MM.1S (cell line): ENCODE measurements at regions not wholly inside any gene's neighbourhood (a gene's known extent, or its start where the extent isn't known, plus 50 kb on each side); places are given as distances from the start of the nearest gene placed in this dataset.

Experiments
- DNase-seq: peaks from one replicate; pipeline ENCODE4 v3.0.0-alpha.2; 2015
- H2AFZ ChIP-seq: fragments of 300-600 bp; sonication (generic); 2 replicates; pipeline ENCODE4 v1.6.0; 2016; ENCODE audit warnings: antibody characterized with exemption, low read length
- H3F3A ChIP-seq: fragments of 300-600 bp; sonication (generic); 2 replicates; pipeline ENCODE4 v1.6.1; 2016; ENCODE audit warnings: mild to moderate bottlenecking, antibody characterized with exemption, low read length, moderate library complexity, mixed read lengths; ENCODE audit not compliant: insufficient read depth
- H3K27ac ChIP-seq: fragments of 300-600 bp; sonication (generic); 2 replicates; pipeline ENCODE4 v1.5.1; 2016; ENCODE audit warnings: mild to moderate bottlenecking, low read length
- H3K27me3 ChIP-seq: fragments of 300-600 bp; sonication (generic); replicated peaks from 2 replicates; pipeline ENCODE4 v1.6.0; 2016; ENCODE audit warnings: low read length; ENCODE audit not compliant: insufficient read depth
- H3K36me3 ChIP-seq: fragments of 300-600 bp; sonication (generic); replicated peaks from 2 replicates; pipeline ENCODE4 v1.6.1; 2016; ENCODE audit warnings: mild to moderate bottlenecking, low read length, mixed read lengths; ENCODE audit not compliant: insufficient read depth
- H3K4me1 ChIP-seq: fragments of 300-600 bp; sonication (generic); 2 replicates; pipeline ENCODE4 v1.6.1; 2016; ENCODE audit warnings: low read length, mixed read lengths
- H3K4me2 ChIP-seq: fragments of 300-600 bp; sonication (generic); 2 replicates; pipeline ENCODE4 v1.6.0; 2016; ENCODE audit warnings: low read depth, low read length
- H3K4me3 ChIP-seq: fragments of 300-600 bp; sonication (generic); 2 replicates; pipeline ENCODE4 v1.5.1; 2016; ENCODE audit warnings: low read length, mixed read lengths
- H3K79me2 ChIP-seq: fragments of 300-600 bp; sonication (generic); 2 replicates; pipeline ENCODE4 v1.6.1; 2016; ENCODE audit warnings: mixed run types, low read length, mixed read lengths
- H3K9ac ChIP-seq: fragments of 300-600 bp; sonication (generic); 2 replicates; pipeline ENCODE4 v1.6.1; 2016; ENCODE audit warnings: low read length, mixed read lengths
- H3K9me2 ChIP-seq: fragments of 300-600 bp; sonication (generic); replicated peaks from 2 replicates; pipeline ENCODE4 v1.6.1; 2016; ENCODE audit warnings: mild to moderate bottlenecking, low read length, mixed read lengths; ENCODE audit not compliant: insufficient read depth
- H3K9me3 ChIP-seq: fragments of 300-600 bp; sonication (generic); replicated peaks from 2 replicates; pipeline ENCODE4 v1.6.1; 2016; ENCODE audit warnings: mild to moderate bottlenecking, low read length, mixed read lengths; ENCODE audit not compliant: insufficient read depth
- H4K20me1 ChIP-seq: fragments of 300-600 bp; sonication (generic); 2 replicates; pipeline ENCODE4 v1.6.1; 2016; ENCODE audit warnings: mild to moderate bottlenecking, low read length, moderate library complexity, mixed read lengths; ENCODE audit not compliant: insufficient read depth
- CTCF ChIP-seq: fragments of 300-600 bp; sonication (generic); IDR thresholded peaks from 2 replicates; pipeline ENCODE4 v1.5.1; 2016; ENCODE audit warnings: antibody characterized with exemption, low read length, mixed read lengths
- EZH2 ChIP-seq: fragments of 300-600 bp; sonication (generic); optimal IDR thresholded peaks from 2 replicates; pipeline ENCODE3; 2017; ENCODE audit warnings: low read depth, mild to moderate bottlenecking, antibody characterized with exemption, low read length, mixed read lengths
- EZH2phosphoT487 ChIP-seq: fragments of 300-600 bp; sonication (generic); IDR thresholded peaks from 2 replicates; pipeline ENCODE4 v1.6.1; 2018; ENCODE audit warnings: antibody characterized with exemption, low read length

DNA sequence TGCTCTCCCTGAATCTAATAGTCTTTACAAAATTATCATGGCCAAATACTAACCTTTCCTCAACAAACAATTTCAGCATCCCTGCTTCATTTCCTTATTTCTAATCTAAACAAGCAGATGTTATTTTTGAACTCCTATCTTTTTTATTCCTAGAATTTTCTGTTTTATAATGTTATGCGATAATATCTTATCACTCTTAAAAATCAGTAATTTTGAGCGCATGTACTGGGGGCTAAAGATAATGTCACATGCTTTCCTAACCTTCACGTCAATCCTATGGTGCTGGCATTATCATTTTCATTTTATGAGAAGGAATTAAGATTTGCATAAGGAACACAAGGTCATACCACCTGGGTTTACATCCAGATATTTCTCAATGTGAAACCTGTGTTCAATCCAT is 648.0 kb downstream of the BRINP1 start:
- no peak overlapping the region for H3K27ac ChIP-seq
- no peaks in the 10 kb centered on the region for H4K20me1 ChIP-seq
- no peaks in the 10 kb centered on the region for H3K9me2 ChIP-seq
- H3K36me3 ChIP-seq: no peaks in the 10 kb centered on the region
- no peaks in the 10 kb centered on the region for H3K9me3 ChIP-seq
- no peaks in the 10 kb centered on the region for H3K79me2 ChIP-seq
- DNase-seq: no peak
- H2AFZ ChIP-seq: no peak overlapping the region
- H3K27me3 ChIP-seq: no peaks in the 10 kb centered on the region
- TF ChIP-seq EZH2phosphoT487 (no peak), EZH2 (no peak), CTCF (no peak)
- no peaks in the 10 kb centered on the region for H3F3A ChIP-seq
- H3K4me3 ChIP-seq: no peak overlapping the region
- no peak overlapping the region for H3K4me2 ChIP-seq
- no peaks in the 10 kb centered on the region for H3K4me1 ChIP-seq
- no peak overlapping the region for H3K9ac ChIP-seq

DNA sequence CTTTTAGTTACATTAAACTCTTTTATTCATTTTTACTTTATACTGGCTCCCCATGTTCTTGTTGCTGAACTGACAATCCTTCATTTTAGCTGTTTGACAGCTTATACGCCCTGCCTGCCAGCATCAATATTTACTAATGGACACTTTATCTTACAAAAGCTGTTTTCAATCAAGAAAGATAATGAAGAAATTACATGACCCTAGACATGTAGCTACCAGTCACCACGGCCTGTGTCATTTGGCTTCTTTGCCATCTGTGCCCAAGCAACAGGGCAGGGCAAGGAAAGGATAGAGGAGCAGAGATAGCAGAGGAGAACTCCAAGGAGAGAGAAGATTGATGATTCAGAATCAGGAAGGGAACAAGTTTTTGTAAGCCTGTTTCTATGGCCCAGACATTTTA is 647.3 kb downstream of the BRINP1 start:
- no peaks in the 10 kb centered on the region for H3K36me3 ChIP-seq
- no peaks in the 10 kb centered on the region for H3F3A ChIP-seq
- H3K4me2 ChIP-seq: no peak overlapping the region
- H3K9me3 ChIP-seq: no peaks in the 10 kb centered on the region
- H3K9me2 ChIP-seq: no peaks in the 10 kb centered on the region
- H3K4me1 ChIP-seq: no peaks in the 10 kb centered on the region
- TF ChIP-seq EZH2phosphoT487: no peak
- no peak for TF ChIP-seq EZH2
- TF ChIP-seq CTCF: no peak
- no peak overlapping the region for H3K4me3 ChIP-seq
- H2AFZ ChIP-seq: no peak overlapping the region
- H4K20me1 ChIP-seq: no peaks in the 10 kb centered on the region
- DNase-seq: no peak
- no peak overlapping the region for H3K27ac ChIP-seq
- no peaks in the 10 kb centered on the region for H3K27me3 ChIP-seq
- no peak overlapping the region for H3K9ac ChIP-seq
- no peaks in the 10 kb centered on the region for H3K79me2 ChIP-seq

DNA sequence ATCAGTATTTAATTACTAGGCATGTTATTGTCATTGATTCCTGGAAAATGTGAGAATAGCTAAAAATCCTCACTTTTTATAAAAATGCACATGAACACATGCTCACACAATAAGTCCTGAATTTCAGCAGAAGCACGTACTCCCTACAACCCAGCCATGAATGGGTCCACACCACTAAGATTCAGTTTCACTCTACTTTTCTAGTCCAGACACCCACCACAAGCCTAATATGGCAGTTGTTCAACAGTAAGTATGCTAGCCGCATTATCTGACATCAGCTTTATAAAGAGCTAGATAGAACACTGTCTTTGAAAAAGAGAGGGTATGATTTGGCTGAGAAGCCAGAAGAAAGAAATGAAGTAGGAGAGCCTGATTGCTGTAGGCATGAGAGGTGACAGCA is 639.3 kb downstream of the BRINP1 start:
- Histone ChIP-seq H2AFZ (no peak overlapping the region), H3K4me2 (no peak overlapping the region), H3K4me3 (no peak overlapping the region), H3K9me2 (no peaks in the 10 kb centered on the region), H3K9ac (no peak overlapping the region), H3K9me3 (no peaks in the 10 kb centered on the region), H3K27ac (no peak overlapping the region), H3K4me1 (no peaks in the 10 kb centered on the region), H4K20me1 (no peaks in the 10 kb centered on the region), H3F3A (no peaks in the 10 kb centered on the region), H3K79me2 (no peaks in the 10 kb centered on the region), H3K36me3 (no peaks in the 10 kb centered on the region), H3K27me3 (no peaks in the 10 kb centered on the region)
- TF ChIP-seq EZH2 (no peak), EZH2phosphoT487 (no peak), CTCF (no peak)
- DNase-seq: no peak

DNA sequence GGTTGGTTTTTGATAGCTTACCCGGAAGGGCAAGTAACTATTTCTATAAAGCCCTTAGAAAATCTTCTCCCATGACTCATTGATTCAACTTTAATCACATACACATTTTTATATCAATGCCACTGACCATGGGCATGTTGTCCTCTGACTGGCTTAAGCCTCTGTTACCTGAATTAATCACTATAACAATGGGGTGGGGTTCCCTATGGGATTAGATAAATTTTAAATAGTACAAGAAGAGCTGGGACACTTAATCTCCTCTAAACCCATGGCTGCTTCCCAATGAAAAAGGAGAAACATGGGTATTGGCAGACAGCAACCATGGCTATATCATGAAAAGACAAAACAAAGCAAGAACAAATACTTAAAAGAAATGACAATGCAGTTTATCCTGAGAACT is 636.2 kb downstream of the BRINP1 start:
- no peaks in the 10 kb centered on the region for H4K20me1 ChIP-seq
- H3K79me2 ChIP-seq: no peaks in the 10 kb centered on the region
- DNase-seq: no peak
- TF ChIP-seq EZH2phosphoT487 (no peak), EZH2 (no peak), CTCF (no peak)
- H3K27ac ChIP-seq: no peak overlapping the region
- H3K9me3 ChIP-seq: no peaks in the 10 kb centered on the region
- no peak overlapping the region for H3K9ac ChIP-seq
- no peaks in the 10 kb centered on the region for H3K27me3 ChIP-seq
- H3K36me3 ChIP-seq: no peaks in the 10 kb centered on the region
- no peaks in the 10 kb centered on the region for H3F3A ChIP-seq
- no peak overlapping the region for H3K4me2 ChIP-seq
- H3K4me3 ChIP-seq: no peak overlapping the region
- H3K9me2 ChIP-seq: no peaks in the 10 kb centered on the region
- H2AFZ ChIP-seq: no peak overlapping the region
- no peaks in the 10 kb centered on the region for H3K4me1 ChIP-seq
